Activated naive CD8-positive, alpha-beta T cell treated with anti-CD3 and anti-CD28 coated beads, Interleukin-2, amount 50 U/mL, for 16 hours (primary cell): ENCODE measurements at regions not wholly inside any gene's neighbourhood (a gene's known extent, or its start where the extent isn't known, plus 50 kb on each side); places are given as distances from the start of the nearest gene placed in this dataset.

Experiments
- DNase-seq: peaks from one replicate; pipeline ENCODE4 v3.0.0-alpha.2; 2020; ENCODE audit warnings: low read depth, low spot score

- no peak for DNase-seq
Measured at GRCh38 chr17:79153367-79154130, 78.9 kb downstream of the ENGASE start.

- DNase-seq: no peak
Measured at GRCh38 chr17:79152636-79153035, 78.0 kb downstream of the ENGASE start.

GRCh38 chr17:79152110-79152509, 77.5 kb downstream of the ENGASE start:
- DNase-seq: no peak

DNA sequence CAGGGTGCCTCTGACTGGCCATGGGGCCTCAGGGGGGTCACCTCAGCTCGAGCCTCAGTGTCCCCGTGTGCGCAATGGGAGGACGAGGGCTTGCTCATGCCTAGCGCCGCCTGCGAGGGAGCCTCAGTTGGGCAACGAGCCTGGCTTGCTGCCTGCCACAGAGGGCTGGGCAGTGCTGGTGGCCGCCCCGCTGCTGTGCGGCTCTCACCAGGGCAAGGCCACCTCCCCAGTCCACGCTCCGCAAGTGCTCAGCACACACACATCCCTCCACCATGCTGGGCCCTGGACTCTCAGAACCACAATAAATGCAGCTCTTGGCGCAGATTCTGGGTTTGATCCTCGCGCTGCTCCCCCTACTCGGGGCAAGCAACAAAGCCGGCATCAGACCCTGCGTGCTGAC, 76.2 kb downstream of the ENGASE start:
- DNase-seq: no peak

DNA sequence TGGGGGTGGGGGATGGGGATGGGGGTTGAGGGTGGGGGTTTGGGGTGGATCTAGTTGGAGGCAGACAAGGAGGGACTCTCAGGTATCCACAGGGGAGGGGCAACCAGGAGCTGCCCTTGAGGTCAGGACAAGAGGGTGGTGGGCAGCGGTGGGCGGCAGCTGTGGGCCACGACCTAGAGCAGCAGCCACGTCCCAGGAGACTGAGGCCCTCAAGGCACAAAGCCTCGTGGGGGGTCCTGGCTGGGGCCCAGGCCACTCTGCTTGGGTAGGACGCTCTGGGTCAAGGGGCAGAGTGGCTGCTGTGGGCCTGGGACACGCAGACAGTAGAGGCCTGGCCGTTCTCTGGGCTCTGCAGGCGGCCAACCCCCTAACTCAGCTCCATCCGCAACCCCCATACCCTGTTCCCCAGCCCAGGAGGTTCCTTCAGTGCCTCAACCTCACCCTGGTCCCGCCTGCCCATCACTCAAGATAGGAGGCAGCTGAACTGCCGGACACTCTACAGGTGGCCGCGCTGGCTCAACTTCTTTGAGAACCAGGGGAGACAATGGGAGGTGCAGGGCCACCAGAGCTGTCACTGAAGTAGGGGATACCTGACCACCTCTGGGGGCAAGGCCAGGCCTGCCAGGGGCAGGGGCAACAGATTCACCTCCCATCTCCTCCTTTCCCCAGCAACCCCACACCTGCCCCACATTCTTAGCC, 75.6 kb downstream of the ENGASE start:
- DNase-seq: no peak

- DNase-seq: no peak
Measured at GRCh38 chr17:79148584-79148983, 74.0 kb downstream of the ENGASE start.

- no peak for DNase-seq
Measured at GRCh38 chr17:79147746-79148506, 73.3 kb downstream of the ENGASE start.

- no peak for DNase-seq
Measured at GRCh38 chr17:79146562-79146961, 71.9 kb downstream of the ENGASE start.

GRCh38 chr17:79145548-79145947, 70.9 kb downstream of the ENGASE start:
- DNase-seq: no peak

- DNase-seq: no peak
Measured at GRCh38 chr17:79144133-79144532, 69.5 kb downstream of the ENGASE start.

DNA sequence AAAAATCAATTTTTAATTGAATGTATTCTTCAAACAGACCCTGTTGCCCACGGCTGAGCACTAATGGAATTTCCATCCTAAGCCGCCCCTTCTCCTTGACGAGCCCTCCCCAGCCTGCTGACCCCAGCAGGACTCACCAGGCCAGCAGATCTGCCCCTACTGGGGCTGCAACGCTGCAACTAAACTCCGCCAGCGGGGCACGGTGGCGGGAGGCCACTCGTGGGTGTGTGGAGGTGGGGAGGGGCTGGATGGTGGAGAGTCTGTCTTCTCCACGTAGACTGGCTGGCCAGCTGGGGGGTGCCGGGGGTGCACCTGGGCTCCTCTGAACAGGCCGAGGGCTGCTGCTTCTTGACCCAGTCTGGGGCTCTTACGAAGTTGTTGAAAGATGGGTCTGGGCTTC, 67.8 kb downstream of the ENGASE start:
- no peak for DNase-seq

GRCh38 chr17:79141578-79142355, 67.1 kb downstream of the ENGASE start:
- DNase-seq: no peak

GRCh38 chr17:79138826-79139225, 64.2 kb downstream of the ENGASE start:
- DNase-seq: no peak

GRCh38 chr17:79137789-79138165, 63.2 kb downstream of the ENGASE start:
- no peak for DNase-seq

GRCh38 chr17:79137015-79137788, 62.6 kb downstream of the ENGASE start:
- DNase-seq: no peak

- DNase-seq: no peak
Measured at GRCh38 chr17:79136596-79136995, 62.0 kb downstream of the ENGASE start.
